Activated T-helper 1 cell treated with Interleukin-2 at 50 U/mL for 16 hours (primary cell): ENCODE measurements at regions not wholly inside any gene's neighbourhood (a gene's known extent, or its start where the extent isn't known, plus 50 kb on each side); places are given as distances from the start of the nearest gene placed in this dataset.
A peak's percentile ranks its signal among the peaks of the same experiment; 100 is the strongest.

ENCODE experiments used
- DNase-seq: peaks from one replicate; pipeline ENCODE4 v3.0.0-alpha.2; 2020; ENCODE audit warnings: low read depth

GRCh38 chr6:122524056-122524455, 52.4 kb upstream of the SERINC1 start:
- DNase-seq, result no peak

- DNase-seq, result peak; percentile 8
Observed at GRCh38 chr6:122530440-122531046, 58.9 kb upstream of the SERINC1 start.

GRCh38 chr6:122548281-122548680, 61.9 kb upstream of the PKIB start:
- no peak for DNase-seq

- DNase-seq, result no peak
Observed at GRCh38 chr6:122548820-122549219, 61.4 kb upstream of the PKIB start.

- DNase-seq, result no peak
Observed at GRCh38 chr6:122553697-122554096, 56.5 kb upstream of the PKIB start.

GRCh38 chr6:122555561-122555960, 54.6 kb upstream of the PKIB start:
- DNase-seq, result no peak

- DNase-seq, result no peak
Observed at GRCh38 chr6:122558080-122558479, 52.1 kb upstream of the PKIB start.
